Panc1 (cell line): ENCODE measurements at regions not wholly inside any gene's neighbourhood (a gene's known extent, or its start where the extent isn't known, plus 50 kb on each side); places are given as distances from the start of the nearest gene placed in this dataset.
"Not testable (repeated sequence)": the region's sequence is repeated elsewhere in the genome, so short reads cannot be mapped to it uniquely, and the experiment has no call there.

ENCODE experiments used
- CTCF ChIP-seq: fragments of 450-650 bp; IDR thresholded peaks from 2 replicates; pipeline ENCODE4 v1.5.1; 2017; ENCODE audit warnings: mild to moderate bottlenecking
- POLR2AphosphoS5 ChIP-seq: IDR thresholded peaks from 2 replicates; pipeline ENCODE4 v1.6.1; 2012; ENCODE audit warnings: mild to moderate bottlenecking, low read depth, low read length, moderate library complexity
- REST ChIP-seq, 2 experiments: IDR thresholded peaks; 2 replicates each; pipeline ENCODE4 v1.6.1; 2011 to 2012; ENCODE audit warnings: low read depth in 2 of 2, control low read depth in 1 of 2, low read length in 1 of 2, mild to moderate bottlenecking in 1 of 2, moderate library complexity in 1 of 2; ENCODE audit not compliant: insufficient read depth in 1 of 2
- SIN3A ChIP-seq: IDR thresholded peaks from 2 replicates; pipeline ENCODE4 v1.6.1; 2012; ENCODE audit warnings: low read depth, mild to moderate bottlenecking, low read length, moderate library complexity, borderline replicate concordance; ENCODE audit not compliant: insufficient read depth

- TF ChIP-seq CTCF; POLR2AphosphoS5; REST (IDR thresholded peaks at IDR 0.05; ENCODE audit: insufficient read depth in 1 of 2, low read depth in 2 of 2, low read length in 1 of 2); SIN3A: not testable (repeated sequence)
Measured at GRCh38 chrX:63167002-63167401, 184.1 kb downstream of the SPIN4 start.
